ENCODE measurements at regions not wholly inside any gene's neighbourhood (a gene's known extent, or its start where the extent isn't known, plus 50 kb on each side); places are given as distances from the start of the nearest gene placed in this dataset.
A peak's percentile ranks its signal among the peaks of the same experiment; 100 is the strongest.

DNA sequence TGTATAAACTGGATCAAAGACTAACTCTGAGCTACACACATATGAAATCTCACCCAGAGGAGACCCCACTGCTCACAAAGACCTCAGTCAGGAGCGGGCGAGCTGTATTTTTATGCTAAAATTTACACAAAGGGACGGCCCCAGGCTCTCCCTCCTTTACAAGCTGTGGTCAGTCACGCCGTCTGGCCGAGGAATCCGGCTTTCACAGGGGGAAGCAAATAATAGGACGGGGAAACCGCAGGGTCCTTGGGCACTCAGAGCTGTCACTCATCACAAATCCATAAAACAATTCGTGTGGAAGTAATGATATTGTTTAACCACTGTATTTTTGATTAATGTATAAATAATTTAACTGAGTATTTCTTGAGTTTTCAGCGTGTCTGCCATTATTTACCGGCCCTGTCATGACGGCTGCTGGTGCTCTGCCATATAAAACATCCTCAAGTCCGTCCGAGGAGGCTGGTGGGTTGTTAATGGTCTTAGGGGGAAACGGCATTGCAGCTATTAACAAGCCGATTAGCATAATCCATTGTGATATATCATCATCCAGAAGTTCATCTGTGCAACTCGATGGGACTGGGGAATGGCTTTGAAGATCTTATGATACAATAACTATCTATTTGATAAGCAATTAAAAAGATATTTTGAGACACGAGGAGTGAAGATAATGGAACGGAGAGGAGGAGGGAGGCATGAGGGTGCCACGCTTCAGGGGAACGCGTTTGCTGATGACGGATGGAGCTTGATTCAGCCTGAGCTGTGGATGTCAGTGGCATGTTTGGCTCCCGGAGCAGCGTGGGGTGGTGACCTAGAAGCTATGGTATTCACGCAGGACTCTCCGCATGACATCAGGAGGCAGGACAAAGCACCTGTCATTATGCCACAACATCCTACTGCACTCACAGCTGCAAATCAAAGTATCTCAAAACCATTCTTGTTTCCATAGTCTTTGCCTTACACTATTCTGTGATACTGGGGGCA lies 150.9 kb downstream of the SHOX start:
- Histone ChIP-seq H3K4me1 (ENCODE audit: insufficient read depth, low read length) (no peaks in the 10 kb centered on the region), H3K36me3 (ENCODE audit: insufficient read depth, low read length) (no peaks in the 10 kb centered on the region), H3K9me3 (ENCODE audit: control insufficient read depth in 1 of 2, insufficient read depth in 1 of 2, low read length in 2 of 2) (peaks cover 4 to 24% of the 10 kb centered on the region in 2 experiments), H3K4me3 (ENCODE audit: low read length) (no peak overlapping the region), H3K27ac (ENCODE audit: low read depth in 1 of 2, low read length in 2 of 2) (no peak overlapping the region), H3K27me3 (ENCODE audit: control insufficient read depth in 1 of 2, insufficient read depth in 2 of 2, low read length in 2 of 2) (no peaks in the 10 kb centered on the region)
- intact Hi-C loops (cut with DNase I, micrococcal nuclease) = no loop called here
- no peak for ATAC-seq (ENCODE audit: poor library complexity)
- no peaks in the 10 kb centered on the region for H3K36me3 Mint-ChIP-seq (ENCODE audit: low read depth)
- H3K4me1 Mint-ChIP-seq (ENCODE audit: low read depth) = no peaks in the 10 kb centered on the region
- H3K27ac Mint-ChIP-seq = no peak overlapping the region
- POLR2A ChIA-PET = no interaction called here
- CTCF ChIA-PET = no interaction called here
- DNase-seq = peak in 1 of 14 experiments; percentile 17
- no peaks in the 10 kb centered on the region for H3K9me3 Mint-ChIP-seq
- TF ChIP-seq, protein P1, sequence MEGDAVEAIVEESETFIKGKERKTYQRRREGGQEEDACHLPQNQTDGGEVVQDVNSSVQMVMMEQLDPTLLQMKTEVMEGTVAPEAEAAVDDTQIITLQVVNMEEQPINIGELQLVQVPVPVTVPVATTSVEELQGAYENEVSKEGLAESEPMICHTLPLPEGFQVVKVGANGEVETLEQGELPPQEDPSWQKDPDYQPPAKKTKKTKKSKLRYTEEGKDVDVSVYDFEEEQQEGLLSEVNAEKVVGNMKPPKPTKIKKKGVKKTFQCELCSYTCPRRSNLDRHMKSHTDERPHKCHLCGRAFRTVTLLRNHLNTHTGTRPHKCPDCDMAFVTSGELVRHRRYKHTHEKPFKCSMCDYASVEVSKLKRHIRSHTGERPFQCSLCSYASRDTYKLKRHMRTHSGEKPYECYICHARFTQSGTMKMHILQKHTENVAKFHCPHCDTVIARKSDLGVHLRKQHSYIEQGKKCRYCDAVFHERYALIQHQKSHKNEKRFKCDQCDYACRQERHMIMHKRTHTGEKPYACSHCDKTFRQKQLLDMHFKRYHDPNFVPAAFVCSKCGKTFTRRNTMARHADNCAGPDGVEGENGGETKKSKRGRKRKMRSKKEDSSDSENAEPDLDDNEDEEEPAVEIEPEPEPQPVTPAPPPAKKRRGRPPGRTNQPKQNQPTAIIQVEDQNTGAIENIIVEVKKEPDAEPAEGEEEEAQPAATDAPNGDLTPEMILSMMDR (IDR thresholded peaks at IDR 0.05) = no peak
- no peaks in the 10 kb centered on the region for H3K27me3 Mint-ChIP-seq
- H3K4me3 Mint-ChIP-seq = no peak overlapping the region

DNA sequence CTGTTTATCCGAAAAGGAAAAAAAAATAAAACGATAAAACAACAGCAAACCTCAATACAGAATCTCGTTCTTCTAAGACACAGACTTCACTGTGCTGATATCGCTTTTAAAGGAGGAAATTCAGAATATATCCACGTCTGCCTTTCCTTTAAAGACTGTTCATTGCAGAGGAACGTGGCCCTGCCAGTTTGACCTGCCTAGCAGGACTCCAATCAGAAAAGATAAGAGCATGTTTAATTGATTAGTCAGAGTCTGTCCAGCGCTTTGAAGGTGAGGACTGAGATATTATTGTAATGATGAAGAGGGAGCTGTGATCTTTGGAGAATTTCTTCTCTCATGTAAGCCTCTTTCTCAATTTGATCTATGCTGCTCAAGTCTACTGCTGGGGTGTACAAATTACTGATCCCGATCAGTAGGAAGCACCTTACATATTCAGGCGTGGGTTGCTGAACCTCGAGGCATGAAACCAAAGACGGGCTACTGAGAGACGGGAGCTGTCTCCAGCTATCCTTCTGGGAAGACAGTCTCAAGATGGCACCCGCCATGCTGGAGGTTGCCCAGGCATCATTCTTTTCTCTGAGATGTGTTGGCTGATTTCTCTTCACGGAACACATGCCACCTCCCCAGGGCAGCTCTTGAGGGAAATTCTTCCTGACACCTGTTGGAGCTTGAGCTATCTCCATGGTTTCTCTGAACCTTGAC lies 146.1 kb downstream of the SHOX start:
- CTCF ChIA-PET = no interaction called here
- no peaks in the 10 kb centered on the region for H3K36me3 Mint-ChIP-seq (ENCODE audit: low read depth)

DNA sequence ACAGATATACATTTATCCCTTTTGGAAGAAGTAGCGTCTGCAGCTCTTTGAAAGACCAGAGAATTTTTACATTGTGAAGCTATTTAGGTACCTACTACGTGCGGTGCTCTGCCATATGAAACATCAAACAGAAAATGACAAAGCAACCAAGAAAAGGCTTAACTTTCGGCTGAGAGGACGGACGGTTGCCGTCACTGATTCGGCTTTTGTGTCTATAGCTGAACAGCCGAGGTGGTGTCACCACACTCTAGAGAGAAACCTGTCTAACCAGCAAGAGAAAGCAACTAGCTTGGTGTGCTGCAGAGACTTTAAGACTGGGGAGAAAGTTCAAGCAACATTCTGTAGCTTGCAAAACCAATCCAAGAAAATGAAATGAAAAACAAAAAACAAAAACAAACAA lies 145.5 kb downstream of the SHOX start:
- Mint-ChIP-seq H3K36me3 (ENCODE audit: low read depth) (no peaks in the 10 kb centered on the region), H3K27me3 (no peaks in the 10 kb centered on the region), H3K4me3 (no peak overlapping the region), H3K9me3 (peaks cover 2% of the 10 kb centered on the region), H3K4me1 (ENCODE audit: low read depth) (no peaks in the 10 kb centered on the region), H3K27ac (no peak overlapping the region)
- Histone ChIP-seq H3K36me3 (ENCODE audit: insufficient read depth, low read length) (no peaks in the 10 kb centered on the region), H3K4me1 (ENCODE audit: insufficient read depth, low read length) (no peaks in the 10 kb centered on the region), H3K4me3 (ENCODE audit: low read length) (no peak overlapping the region), H3K27ac (ENCODE audit: low read depth in 1 of 2, low read length in 2 of 2) (no peak overlapping the region), H3K9me3 (ENCODE audit: control insufficient read depth in 1 of 2, insufficient read depth in 1 of 2, low read length in 2 of 2) (peaks cover 0 to 10% of the 10 kb centered on the region in 2 experiments), H3K27me3 (ENCODE audit: control insufficient read depth in 1 of 2, insufficient read depth in 2 of 2, low read length in 2 of 2) (no peaks in the 10 kb centered on the region)
- TF ChIP-seq, protein P1 (IDR thresholded peaks at IDR 0.05) = no peak
- intact Hi-C loops (cut with DNase I, micrococcal nuclease) = no loop called here
- ChIA-PET POLR2A (no interaction called here), CTCF (no interaction called here)
- ATAC-seq (ENCODE audit: poor library complexity) (no peak), DNase-seq (no peak)

More for the DNA sequence above, 146.1 kb downstream of the SHOX start:
- POLR2A ChIA-PET = no interaction called here
- H3K4me1 ChIP-seq (ENCODE audit: insufficient read depth, low read length) = no peaks in the 10 kb centered on the region
- Mint-ChIP-seq H3K27ac (no peak overlapping the region), H3K4me1 (ENCODE audit: low read depth) (no peaks in the 10 kb centered on the region), H3K27me3 (no peaks in the 10 kb centered on the region), H3K4me3 (no peak overlapping the region), H3K9me3 (no peaks in the 10 kb centered on the region)
- H3K36me3 ChIP-seq (ENCODE audit: insufficient read depth, low read length) = no peaks in the 10 kb centered on the region
- H3K27me3 ChIP-seq (ENCODE audit: control insufficient read depth in 1 of 2, insufficient read depth in 2 of 2, low read length in 2 of 2) = no peaks in the 10 kb centered on the region
- no peak overlapping the region for H3K27ac ChIP-seq (ENCODE audit: low read depth in 1 of 2, low read length in 2 of 2)
- intact Hi-C loops (cut with DNase I, micrococcal nuclease) = no loop called here
- no peak for DNase-seq
- ATAC-seq (ENCODE audit: poor library complexity) = no peak
- peaks cover 0 to 10% of the 10 kb centered on the region in 2 experiments for H3K9me3 ChIP-seq (ENCODE audit: control insufficient read depth in 1 of 2, insufficient read depth in 1 of 2, low read length in 2 of 2)
- H3K4me3 ChIP-seq (ENCODE audit: low read length) = no peak overlapping the region
- TF ChIP-seq, protein P1 (IDR thresholded peaks at IDR 0.05) = no peak

Measured in CD4-positive, alpha-beta T cell (primary cell).